ENCODE measurements at regions not wholly inside any gene's neighbourhood (a gene's known extent, or its start where the extent isn't known, plus 50 kb on each side); places are given as distances from the start of the nearest gene placed in this dataset.

DNA sequence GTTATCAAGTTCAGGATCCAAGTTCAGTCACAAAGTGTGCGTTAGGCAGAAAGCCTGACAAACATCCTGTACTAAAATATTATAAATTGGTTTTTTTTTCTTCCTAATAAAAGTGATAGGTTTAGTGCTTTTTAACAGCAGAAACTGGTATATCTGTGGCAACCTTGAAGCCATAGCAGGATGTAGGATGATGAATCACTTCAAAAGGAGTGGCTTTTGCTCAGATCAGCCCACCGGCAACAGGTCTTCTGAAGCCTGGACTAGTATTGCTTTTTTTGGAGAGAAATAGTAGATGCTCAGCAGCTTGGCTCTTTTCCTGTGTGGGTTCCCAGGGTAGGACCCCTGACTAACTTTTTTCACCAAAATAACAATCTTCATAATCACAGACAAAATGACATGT, 190.8 kb downstream of the EPM2A start:
- no peak overlapping the region for H3K27ac ChIP-seq
- TF ChIP-seq ZFX (IDR thresholded peaks at IDR 0.05; ENCODE audit: borderline replicate concordance), result no peak
- TF ChIP-seq, protein P1, sequence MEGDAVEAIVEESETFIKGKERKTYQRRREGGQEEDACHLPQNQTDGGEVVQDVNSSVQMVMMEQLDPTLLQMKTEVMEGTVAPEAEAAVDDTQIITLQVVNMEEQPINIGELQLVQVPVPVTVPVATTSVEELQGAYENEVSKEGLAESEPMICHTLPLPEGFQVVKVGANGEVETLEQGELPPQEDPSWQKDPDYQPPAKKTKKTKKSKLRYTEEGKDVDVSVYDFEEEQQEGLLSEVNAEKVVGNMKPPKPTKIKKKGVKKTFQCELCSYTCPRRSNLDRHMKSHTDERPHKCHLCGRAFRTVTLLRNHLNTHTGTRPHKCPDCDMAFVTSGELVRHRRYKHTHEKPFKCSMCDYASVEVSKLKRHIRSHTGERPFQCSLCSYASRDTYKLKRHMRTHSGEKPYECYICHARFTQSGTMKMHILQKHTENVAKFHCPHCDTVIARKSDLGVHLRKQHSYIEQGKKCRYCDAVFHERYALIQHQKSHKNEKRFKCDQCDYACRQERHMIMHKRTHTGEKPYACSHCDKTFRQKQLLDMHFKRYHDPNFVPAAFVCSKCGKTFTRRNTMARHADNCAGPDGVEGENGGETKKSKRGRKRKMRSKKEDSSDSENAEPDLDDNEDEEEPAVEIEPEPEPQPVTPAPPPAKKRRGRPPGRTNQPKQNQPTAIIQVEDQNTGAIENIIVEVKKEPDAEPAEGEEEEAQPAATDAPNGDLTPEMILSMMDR (IDR thresholded peaks at IDR 0.05), result no peak

DNA sequence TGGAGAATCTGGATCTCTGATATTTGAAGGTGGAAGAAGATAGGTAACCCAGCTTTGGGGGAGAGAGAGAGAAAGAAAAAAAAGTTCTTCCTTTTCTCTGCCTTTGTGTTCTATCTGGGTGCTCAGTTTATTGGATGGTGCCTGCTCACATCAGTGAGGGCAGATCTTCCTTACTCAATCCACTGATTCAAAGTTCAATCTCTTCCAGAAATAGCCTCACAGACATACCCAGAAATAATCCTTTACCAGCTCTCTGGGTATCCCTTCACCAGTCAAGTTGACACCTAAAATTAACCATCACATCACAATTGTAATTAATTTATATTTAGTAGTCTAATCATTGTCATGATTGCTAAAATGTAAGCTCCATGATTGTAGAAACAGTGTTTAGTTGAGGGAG, 189.1 kb downstream of the EPM2A start:
- TF ChIP-seq, protein P1 (IDR thresholded peaks at IDR 0.05), result no peak
- TF ChIP-seq ZFX (IDR thresholded peaks at IDR 0.05; ENCODE audit: borderline replicate concordance), result no peak

DNA sequence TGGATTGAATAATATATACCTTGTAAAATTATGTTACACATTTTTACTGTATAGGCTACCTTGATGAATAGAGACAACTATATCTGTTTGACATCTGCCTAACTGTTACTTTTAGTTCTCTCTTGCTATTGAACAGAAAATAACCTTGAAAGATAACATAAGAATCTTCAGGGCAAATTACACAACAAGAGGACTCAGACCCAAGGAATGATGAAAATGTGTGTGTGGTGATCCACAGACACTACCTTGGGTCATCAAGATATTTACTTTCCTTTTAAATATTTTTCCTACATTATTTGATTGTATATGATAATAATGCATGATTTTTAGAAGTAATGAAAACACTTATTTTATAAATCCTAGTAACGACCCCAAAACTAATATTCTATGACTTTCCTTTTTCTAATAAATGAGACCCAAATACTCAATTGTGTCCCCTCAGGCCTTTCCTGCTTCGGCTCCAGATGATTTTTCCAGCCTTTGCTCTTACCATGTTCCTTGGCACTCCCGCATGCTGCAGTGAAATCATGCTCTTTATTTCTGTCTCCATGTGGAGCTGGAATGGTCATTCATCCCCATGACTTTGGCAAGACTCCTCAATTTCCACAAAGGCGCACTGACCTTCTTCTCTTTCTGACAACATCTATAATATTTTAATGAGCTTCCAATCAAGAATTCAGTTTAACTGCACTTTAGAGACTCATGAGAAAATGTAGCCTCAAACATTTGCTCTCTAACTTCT, 187.6 kb downstream of the EPM2A start:
- no peak overlapping the region for H3K27ac ChIP-seq
- no peak for TF ChIP-seq ZFX (IDR thresholded peaks at IDR 0.05; ENCODE audit: borderline replicate concordance)
- TF ChIP-seq, protein P1 (IDR thresholded peaks at IDR 0.05), result no peak

More for the DNA sequence above, 189.1 kb downstream of the EPM2A start:
- no peak overlapping the region for H3K27ac ChIP-seq

DNA sequence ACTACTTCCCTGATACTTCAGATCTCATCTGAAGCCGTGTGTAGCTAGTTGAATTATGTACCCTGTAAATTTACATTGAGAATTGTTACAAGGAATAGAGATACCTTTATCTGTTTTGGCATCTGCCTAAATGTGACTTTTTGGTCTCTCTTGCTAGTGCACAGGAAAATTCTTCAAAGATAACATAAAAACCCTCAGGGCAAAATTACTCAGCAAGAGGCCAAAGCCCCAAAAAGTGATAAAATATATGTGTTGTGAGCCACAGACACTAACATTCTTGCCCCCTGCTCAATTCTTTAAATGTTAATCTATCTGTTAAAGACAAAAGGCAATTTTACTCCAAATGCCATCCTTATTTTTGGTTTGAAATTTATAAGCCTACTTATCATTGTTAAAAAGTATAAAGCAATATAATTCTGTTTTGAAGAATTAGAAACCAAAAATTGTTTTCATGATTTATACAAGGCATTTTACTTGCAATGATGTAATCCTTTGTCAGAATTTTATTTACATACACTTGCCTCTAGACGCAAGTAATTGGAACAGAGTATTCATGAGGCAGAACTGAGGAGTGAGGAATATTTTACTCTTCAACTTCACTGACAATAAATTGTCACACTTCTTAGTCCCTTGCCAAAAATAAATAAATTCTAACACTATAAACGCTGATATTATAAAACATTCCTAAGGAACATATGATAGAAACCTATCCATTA, 186.2 kb downstream of the EPM2A start:
- H3K27ac ChIP-seq, result no peak overlapping the region
- TF ChIP-seq, protein P1 (IDR thresholded peaks at IDR 0.05), result no peak
- no peak for TF ChIP-seq ZFX (IDR thresholded peaks at IDR 0.05; ENCODE audit: borderline replicate concordance)

DNA sequence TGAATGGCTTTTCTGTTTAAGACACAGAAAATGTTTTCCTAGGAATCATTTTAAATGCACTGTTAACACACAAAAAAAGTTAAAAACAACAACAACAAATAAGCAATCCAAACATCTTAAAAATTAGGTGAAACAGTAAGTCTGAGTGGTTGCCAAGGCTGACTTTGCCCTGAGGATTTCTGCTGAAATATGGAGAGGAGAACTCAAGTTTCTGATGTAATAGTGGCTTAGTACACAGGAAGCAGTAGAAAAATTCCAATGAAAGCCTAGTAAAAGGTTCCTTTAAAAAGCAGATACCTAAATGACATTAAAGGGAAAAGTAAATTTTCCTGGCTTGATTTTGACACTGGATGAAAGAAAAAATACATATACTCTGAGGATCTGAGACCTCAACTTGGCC, 184.2 kb downstream of the EPM2A start:
- TF ChIP-seq, protein P1 (IDR thresholded peaks at IDR 0.05), result no peak
- no peak for TF ChIP-seq ZFX (IDR thresholded peaks at IDR 0.05; ENCODE audit: borderline replicate concordance)

DNA sequence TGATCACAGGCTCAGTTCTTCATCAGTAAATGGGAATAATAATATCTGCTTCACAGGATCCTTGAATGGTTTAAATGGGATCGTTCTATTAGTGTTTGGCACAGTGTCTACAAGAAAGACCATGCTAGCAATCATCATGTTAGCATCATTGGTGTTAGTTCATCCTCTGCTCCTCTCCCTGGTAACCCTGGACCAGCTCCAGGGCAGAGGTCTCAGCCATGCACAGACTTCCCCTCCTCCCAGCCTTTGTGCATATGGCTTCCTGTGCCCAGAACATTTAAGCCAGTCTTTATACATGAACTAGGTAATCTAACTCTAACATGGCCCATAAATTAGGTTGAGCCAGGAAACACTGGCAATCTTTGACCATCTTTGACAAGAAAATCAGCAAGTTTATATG, 180.2 kb downstream of the EPM2A start:
- no peak for TF ChIP-seq ZFX (IDR thresholded peaks at IDR 0.05; ENCODE audit: borderline replicate concordance)
- TF ChIP-seq, protein P1 (IDR thresholded peaks at IDR 0.05), result no peak
- no peak overlapping the region for H3K27ac ChIP-seq

More for the DNA sequence above, 184.2 kb downstream of the EPM2A start:
- H3K27ac ChIP-seq, result no peak overlapping the region

DNA sequence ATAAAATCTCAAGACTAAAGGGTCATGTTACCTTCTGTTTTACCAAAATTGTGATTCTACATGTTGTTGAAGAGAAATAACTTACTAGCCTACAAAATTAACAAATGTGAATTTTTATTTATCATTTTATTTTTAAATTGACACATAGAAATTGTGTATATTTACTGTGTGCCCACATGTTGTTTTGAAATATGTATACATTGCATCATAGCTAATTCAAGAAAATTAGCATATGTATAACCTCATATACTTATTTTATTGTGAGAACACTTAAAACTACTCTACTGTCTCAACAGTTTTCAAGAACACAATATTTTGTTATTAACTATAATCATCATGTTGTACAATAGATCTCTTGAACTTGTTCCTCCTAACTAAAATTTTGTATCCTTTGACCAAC, 177.8 kb downstream of the EPM2A start:
- TF ChIP-seq ZFX (IDR thresholded peaks at IDR 0.05; ENCODE audit: borderline replicate concordance), result no peak
- TF ChIP-seq, protein P1 (IDR thresholded peaks at IDR 0.05), result no peak
- H3K27ac ChIP-seq, result no peak overlapping the region

Data from 22Rv1 (cell line).